Activated gamma-delta T cell treated with anti-CD3 and anti-CD28 coated beads, Interleukin-2, amount 50 U/mL, for 16 hours (primary cell): ENCODE measurements at regions not wholly inside any gene's neighbourhood (a gene's known extent, or its start where the extent isn't known, plus 50 kb on each side); places are given as distances from the start of the nearest gene placed in this dataset.

Experiments used
- DNase-seq: peaks from one replicate; pipeline ENCODE4 v3.0.0-alpha.2; 2020; ENCODE audit warnings: low read depth

- DNase-seq, result no peak
These were observed 317.8 kb downstream of the TMEM121 start for GRCh38 chr14:105844047-105844630.

DNA sequence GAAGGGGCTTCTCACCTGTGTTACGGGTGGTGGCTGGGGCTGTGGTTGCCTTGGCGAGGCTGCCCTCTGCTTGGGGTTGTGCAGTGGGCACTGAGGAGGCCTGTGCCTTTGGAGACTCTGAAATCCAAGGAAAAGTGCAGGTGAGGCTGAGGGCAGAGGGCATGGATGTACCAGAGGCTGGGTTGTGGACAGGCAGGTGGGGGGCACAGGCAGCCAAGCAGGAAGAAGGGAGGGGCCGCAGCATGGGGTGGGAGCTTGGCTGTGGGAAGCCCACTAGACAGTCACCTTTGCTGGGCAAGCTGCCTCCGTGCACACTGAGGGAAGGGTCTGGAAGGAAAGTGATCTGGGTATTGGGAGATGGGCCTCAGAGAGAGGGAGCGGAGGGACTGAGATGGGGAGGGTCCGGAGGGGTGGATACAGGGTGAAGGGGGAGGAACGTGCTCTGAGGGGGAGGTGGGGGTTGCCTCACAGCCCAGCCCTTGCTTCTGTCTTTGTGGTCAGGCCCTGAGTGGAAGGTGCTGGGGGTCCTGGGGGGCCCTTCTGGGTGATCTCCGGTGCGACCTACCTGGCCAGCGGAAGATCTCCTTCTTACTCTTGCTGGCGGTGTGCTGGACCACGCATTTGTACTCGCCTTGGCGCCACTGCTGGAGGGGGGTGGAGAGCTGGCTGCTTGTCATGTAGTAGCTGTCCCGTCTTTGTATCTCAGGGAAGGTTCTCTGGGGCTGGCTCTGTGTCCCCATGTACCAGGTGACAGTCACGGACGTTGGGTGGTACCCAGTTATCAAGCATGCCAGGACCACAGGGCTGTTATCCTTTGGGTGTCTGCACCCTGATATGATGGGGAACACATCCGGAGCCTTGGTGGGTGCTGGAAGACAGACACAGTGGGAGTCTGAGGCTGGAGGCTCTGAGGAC is 318.7 kb downstream of the TMEM121 start:
- no peak for DNase-seq

- DNase-seq, result no peak
These were observed 319.4 kb downstream of the TMEM121 start for GRCh38 chr14:105845725-105846309.

GRCh38 chr14:105846312-105846711 is 319.9 kb downstream of the TMEM121 start:
- no peak for DNase-seq

GRCh38 chr14:105847400-105847799 is 321.0 kb downstream of the TMEM121 start:
- DNase-seq, result no peak

GRCh38 chr14:105848570-105848969 is 322.2 kb downstream of the TMEM121 start:
- DNase-seq, result no peak

- DNase-seq, result no peak
These were observed 323.7 kb downstream of the TMEM121 start for GRCh38 chr14:105849933-105850626.

DNA sequence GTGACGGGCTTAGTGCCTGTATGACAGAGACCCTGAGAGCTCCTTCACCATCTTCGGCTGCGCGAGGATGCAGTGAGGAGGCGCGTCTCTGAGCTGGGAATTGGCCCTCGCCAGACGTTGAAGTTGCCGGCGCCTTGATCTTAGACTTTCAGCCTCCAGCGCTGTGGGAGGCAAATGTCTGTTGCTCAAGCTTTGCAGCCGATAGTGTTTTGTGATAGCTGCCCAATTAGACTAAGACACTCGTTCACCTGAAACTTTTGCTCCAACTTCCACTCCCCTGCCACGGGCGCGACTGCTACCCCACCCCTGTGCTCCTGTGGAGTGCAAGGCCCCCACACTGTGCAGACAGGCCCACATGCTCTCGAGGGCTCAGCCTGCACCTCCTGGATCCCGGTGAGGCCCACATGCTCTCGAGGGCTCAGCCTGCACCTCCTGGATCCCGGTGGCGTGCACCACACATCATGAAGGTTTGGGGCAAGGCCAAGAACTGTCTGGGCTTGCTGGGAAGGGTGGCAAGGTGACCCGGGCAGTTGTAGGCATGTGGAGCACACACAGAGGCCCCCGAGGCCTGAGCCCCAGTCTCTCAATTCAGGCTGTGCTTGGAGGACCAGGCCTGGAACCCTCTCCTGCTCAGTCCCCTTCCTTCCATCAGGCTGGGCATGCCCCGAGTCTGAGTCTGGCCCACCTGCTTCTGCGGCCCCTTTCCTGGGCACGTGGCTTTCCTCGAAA is 324.6 kb downstream of the TMEM121 start:
- no peak for DNase-seq

GRCh38 chr14:105851716-105852377 is 325.5 kb downstream of the TMEM121 start:
- DNase-seq, result no peak

- DNase-seq, result no peak
These were observed 326.1 kb downstream of the TMEM121 start for GRCh38 chr14:105852378-105853088.

DNA sequence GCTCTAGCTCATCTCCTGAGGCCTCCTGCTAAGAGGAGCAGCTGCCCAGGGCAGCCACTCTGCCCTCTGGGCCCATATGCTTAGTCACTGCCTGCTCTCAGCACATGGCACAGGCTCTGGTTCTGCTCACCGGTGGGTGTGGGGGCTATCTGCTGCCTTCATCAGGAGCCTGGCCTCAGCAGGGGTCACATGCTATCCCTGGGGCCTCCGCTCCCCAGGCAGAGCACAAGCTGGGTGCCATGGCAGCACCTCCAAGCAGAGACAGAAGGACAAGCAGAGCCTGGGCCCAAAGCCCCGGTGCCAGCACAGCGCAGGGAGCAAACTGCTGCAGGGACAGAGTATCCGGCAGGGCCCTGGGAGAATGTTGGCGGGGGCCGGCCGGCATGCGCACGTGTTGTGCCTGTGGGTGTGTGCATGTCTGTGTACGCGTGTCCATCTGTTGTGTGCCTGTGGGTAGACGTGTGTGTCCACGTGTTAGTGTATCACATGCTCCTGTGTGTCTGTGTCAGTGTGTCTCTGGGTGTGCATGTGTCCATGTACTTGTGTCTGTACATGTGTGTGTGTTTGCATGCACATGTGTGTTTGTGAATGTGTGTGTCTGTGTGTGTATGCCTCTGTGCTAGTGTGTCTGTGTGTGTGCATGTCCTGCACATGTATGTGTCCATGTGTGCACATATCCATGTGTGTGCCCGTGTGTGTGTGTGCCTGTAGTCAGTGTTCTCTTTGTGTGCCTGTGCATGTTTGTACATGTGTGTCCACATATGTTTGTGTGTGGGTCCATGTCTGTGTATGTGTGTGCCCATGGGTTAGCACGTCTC is 326.9 kb downstream of the TMEM121 start:
- DNase-seq, result no peak

GRCh38 chr14:105853907-105854599 is 327.7 kb downstream of the TMEM121 start:
- DNase-seq, result no peak

DNA sequence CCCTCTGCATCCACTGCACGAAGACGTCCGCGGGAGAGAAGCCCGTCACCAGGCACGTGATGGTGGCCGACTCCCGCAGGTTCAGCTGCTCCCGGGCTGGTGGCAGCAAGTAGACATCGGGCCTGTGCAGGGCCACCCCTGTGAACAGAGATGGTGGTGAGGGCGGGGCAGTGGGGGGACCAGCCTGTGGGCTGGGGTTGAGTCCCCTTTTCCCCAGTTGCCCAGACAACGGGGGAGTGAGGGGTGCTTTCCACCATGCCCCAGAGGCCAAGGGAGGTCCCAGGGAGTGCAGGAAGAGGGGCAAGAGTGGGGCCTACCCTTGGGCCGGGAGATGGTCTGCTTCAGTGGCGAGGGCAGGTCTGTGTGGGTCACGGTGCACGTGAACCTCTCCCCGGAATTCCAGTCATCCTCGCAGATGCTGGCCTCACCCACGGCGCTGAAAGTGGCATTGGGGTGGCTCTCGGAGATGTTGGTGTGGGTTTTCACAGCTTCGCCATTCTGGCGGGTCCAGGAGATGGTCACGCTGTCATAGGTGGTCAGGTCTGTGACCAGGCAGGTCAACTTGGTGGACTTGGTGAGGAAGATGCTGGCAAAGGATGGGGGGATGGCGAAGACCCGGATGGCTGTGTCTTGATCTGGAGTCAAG is 328.3 kb downstream of the TMEM121 start:
- no peak for DNase-seq

DNA sequence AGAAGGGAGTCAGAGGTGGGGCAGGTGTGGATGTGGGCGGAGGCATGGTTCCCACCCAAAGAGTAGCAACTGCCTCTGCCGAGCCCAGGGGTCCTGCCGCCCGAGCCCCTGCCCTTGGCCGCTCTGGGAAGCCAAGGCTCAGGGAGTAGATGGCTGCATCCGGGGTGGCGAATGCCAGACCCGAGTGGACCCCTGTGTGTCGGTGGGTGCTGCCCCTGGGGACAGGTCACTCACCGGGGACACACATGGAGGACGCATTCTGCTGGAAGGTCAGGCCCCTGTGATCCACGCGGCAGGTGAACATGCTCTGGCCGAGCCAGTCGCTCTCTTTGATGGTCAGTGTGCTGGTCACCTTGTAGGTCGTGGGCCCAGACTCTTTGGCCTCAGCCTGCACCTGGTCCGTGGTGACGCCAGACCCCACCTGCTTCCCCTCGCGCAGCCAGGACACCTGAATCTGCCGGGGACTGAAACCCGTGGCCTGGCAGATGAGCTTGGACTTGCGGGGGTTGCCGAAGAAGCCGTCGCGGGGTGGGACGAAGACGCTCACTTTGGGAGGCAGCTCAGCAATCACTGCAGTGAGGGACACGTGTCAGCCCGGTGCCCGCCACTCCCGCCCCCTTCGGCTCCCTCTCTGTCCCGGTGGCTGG is 329.0 kb downstream of the TMEM121 start:
- DNase-seq, result no peak

DNA sequence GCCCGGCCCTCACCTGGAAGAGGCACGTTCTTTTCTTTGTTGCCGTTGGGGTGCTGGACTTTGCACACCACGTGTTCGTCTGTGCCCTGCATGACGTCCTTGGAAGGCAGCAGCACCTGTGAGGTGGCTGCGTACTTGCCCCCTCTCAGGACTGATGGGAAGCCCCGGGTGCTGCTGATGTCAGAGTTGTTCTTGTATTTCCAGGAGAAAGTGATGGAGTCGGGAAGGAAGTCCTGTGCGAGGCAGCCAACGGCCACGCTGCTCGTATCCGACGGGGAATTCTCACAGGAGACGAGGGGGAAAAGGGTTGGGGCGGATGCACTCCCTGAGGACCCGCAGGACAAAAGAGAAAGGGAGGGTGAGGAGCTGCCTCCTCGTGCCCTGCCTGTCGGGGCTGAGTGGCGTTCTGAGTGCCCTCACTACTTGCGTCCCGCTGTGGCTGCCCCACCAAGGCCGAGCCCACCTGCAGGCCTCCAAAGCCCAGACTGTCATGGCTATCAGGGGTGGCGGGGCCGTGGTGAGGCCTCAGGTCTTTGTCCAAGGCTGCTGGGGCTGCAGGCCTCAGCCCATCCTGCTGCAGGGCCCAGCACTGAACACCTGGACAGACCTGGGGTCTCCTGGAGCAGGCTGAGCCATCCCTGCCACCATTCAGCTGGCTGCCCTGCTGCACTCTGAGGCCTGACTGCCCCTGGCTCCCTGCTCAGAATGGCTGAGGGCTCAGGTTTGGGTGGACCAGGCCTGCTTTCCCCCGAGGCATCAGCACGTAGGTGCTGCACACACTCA is 329.7 kb downstream of the TMEM121 start:
- no peak for DNase-seq

DNA sequence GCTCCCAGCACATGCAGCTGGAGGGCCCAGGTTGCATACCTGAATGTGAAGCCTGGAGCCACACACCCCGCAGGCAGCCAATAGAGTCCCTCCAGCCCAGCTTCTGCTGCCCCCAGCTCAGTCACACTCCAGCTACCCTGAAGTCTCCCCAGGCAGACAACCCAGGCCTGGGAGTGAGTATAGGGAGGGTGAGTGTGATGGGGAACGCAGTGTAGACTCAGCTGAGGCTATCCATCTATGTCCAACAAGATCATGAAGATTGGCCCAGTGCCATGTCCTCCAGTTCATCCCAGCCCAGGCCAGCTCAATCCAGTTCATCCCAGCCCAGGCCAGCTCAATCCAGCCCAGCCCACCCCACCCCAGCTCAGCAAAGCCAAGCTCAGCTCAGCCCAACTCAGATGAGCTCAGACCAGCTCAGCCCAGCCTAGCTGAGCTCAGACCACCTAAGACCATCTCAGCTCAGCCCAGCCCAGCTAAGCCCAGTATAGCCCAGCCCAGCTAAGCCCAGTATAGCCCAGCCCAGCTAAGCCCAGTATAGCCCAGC is 330.4 kb downstream of the TMEM121 start:
- DNase-seq, result no peak

GRCh38 chr14:105857220-105857825 is 330.9 kb downstream of the TMEM121 start:
- no peak for DNase-seq
